Duodenal mucosa (tissue), 2 donors: ENCODE measurements at regions not wholly inside any gene's neighbourhood (a gene's known extent, or its start where the extent isn't known, plus 50 kb on each side); places are given as distances from the start of the nearest gene placed in this dataset.

Experiments
- H3K27ac ChIP-seq: one replicate; pipeline ENCODE4 v1.7.0; 2013; ENCODE audit warnings: low read depth, low read length
- H3K27me3 ChIP-seq, 2 donors: one replicate each; pipeline ENCODE4 v1.7.0; 2013; ENCODE audit warnings: low read length in 2 of 2, control low read depth in 1 of 2; ENCODE audit not compliant: insufficient read depth in 2 of 2, control insufficient read depth in 1 of 2
- H3K36me3 ChIP-seq, 2 donors: one replicate each; pipeline ENCODE4 v1.7.0; 2013; ENCODE audit warnings: low read length in 2 of 2, control low read depth in 1 of 2; ENCODE audit not compliant: insufficient read depth in 2 of 2, control insufficient read depth in 1 of 2
- H3K4me1 ChIP-seq, 2 donors: one replicate each; pipeline ENCODE4 v1.7.0; 2013; ENCODE audit warnings: low read length in 2 of 2, control low read depth in 1 of 2; ENCODE audit not compliant: insufficient read depth in 2 of 2, control insufficient read depth in 1 of 2
- H3K4me3 ChIP-seq, 2 donors: one replicate each; pipeline ENCODE4 v1.7.0; 2013; ENCODE audit warnings: low read length in 2 of 2, low read depth in 1 of 2
- H3K9ac ChIP-seq, 2 donors: one replicate each; pipeline ENCODE4 v1.7.0; 2013; ENCODE audit warnings: low read length in 2 of 2, low read depth in 1 of 2
- H3K9me3 ChIP-seq, 2 donors: one replicate each; pipeline ENCODE4 v1.7.0; 2013; ENCODE audit warnings: low read length in 2 of 2, control low read depth in 1 of 2; ENCODE audit not compliant: control insufficient read depth in 1 of 2

GRCh38 chr2:8392098-8392866, 289.6 kb upstream of the ID2 start:
- no peak overlapping the region for H3K27ac ChIP-seq
- no peak overlapping the region for H3K9ac ChIP-seq
- peaks cover 0 to 10% of the 10 kb centered on the region in 2 donors for H3K4me1 ChIP-seq
- H3K9me3 ChIP-seq = peaks cover 0 to 2% of the 10 kb centered on the region in 2 donors
- no peaks in the 10 kb centered on the region for H3K27me3 ChIP-seq
- H3K4me3 ChIP-seq = no peak overlapping the region
- H3K36me3 ChIP-seq = no peaks in the 10 kb centered on the region

GRCh38 chr2:8393506-8393905, 288.4 kb upstream of the ID2 start:
- H3K4me3 ChIP-seq = no peak overlapping the region
- H3K9me3 ChIP-seq = peaks cover 0 to 3% of the 10 kb centered on the region in 2 donors
- no peak overlapping the region for H3K9ac ChIP-seq
- H3K4me1 ChIP-seq = peaks cover 0 to 10% of the 10 kb centered on the region in 2 donors
- no peaks in the 10 kb centered on the region for H3K36me3 ChIP-seq
- no peak overlapping the region for H3K27ac ChIP-seq
- H3K27me3 ChIP-seq = no peaks in the 10 kb centered on the region

- H3K36me3 ChIP-seq = no peaks in the 10 kb centered on the region
- no peaks in the 10 kb centered on the region for H3K27me3 ChIP-seq
- H3K9me3 ChIP-seq = peaks cover 0 to 3% of the 10 kb centered on the region in 2 donors
- H3K27ac ChIP-seq = no peak overlapping the region
- H3K9ac ChIP-seq = no peak overlapping the region
- peaks cover 0 to 4% of the 10 kb centered on the region in 2 donors for H3K4me1 ChIP-seq
- H3K4me3 ChIP-seq = no peak overlapping the region
Measured at GRCh38 chr2:8394131-8394530, 287.7 kb upstream of the ID2 start.

GRCh38 chr2:8394569-8395359, 287.1 kb upstream of the ID2 start:
- Histone ChIP-seq H3K4me1 (no peaks in the 10 kb centered on the region), H3K36me3 (no peaks in the 10 kb centered on the region), H3K9ac (no peak overlapping the region), H3K4me3 (no peak overlapping the region), H3K27me3 (no peaks in the 10 kb centered on the region), H3K9me3 (peaks cover 0 to 3% of the 10 kb centered on the region in 2 donors), H3K27ac (no peak overlapping the region)

- H3K27ac ChIP-seq = no peak overlapping the region
- no peak overlapping the region for H3K9ac ChIP-seq
- no peaks in the 10 kb centered on the region for H3K4me1 ChIP-seq
- no peaks in the 10 kb centered on the region for H3K36me3 ChIP-seq
- peaks cover 0 to 3% of the 10 kb centered on the region in 2 donors for H3K9me3 ChIP-seq
- no peak overlapping the region for H3K4me3 ChIP-seq
- H3K27me3 ChIP-seq = no peaks in the 10 kb centered on the region
Measured at GRCh38 chr2:8395718-8396117, 286.1 kb upstream of the ID2 start.

- Histone ChIP-seq H3K9ac (no peak overlapping the region), H3K4me3 (no peak overlapping the region), H3K4me1 (no peaks in the 10 kb centered on the region), H3K9me3 (peaks cover 0 to 3% of the 10 kb centered on the region in 2 donors), H3K27ac (no peak overlapping the region), H3K36me3 (no peaks in the 10 kb centered on the region), H3K27me3 (no peaks in the 10 kb centered on the region)
Measured at GRCh38 chr2:8398040-8398668, 283.7 kb upstream of the ID2 start.

GRCh38 chr2:8399731-8400130, 282.1 kb upstream of the ID2 start:
- no peaks in the 10 kb centered on the region for H3K36me3 ChIP-seq
- no peak overlapping the region for H3K27ac ChIP-seq
- no peak overlapping the region for H3K9ac ChIP-seq
- peaks cover 0 to 3% of the 10 kb centered on the region in 2 donors for H3K9me3 ChIP-seq
- no peak overlapping the region for H3K4me3 ChIP-seq
- H3K27me3 ChIP-seq = peaks cover 0 to 6% of the 10 kb centered on the region in 2 donors
- H3K4me1 ChIP-seq = peaks cover 0 to 7% of the 10 kb centered on the region in 2 donors

- Histone ChIP-seq H3K36me3 (no peaks in the 10 kb centered on the region), H3K27ac (no peak overlapping the region), H3K9ac (no peak overlapping the region), H3K4me3 (no peak overlapping the region), H3K4me1 (peaks cover 0 to 7% of the 10 kb centered on the region in 2 donors), H3K27me3 (peaks cover 0 to 6% of the 10 kb centered on the region in 2 donors), H3K9me3 (peaks cover 0 to 3% of the 10 kb centered on the region in 2 donors)
Measured at GRCh38 chr2:8400196-8400595, 281.7 kb upstream of the ID2 start.

- Histone ChIP-seq H3K4me3 (no peak overlapping the region), H3K4me1 (peaks cover 0 to 7% of the 10 kb centered on the region in 2 donors), H3K9ac (no peak overlapping the region), H3K27ac (no peak overlapping the region), H3K9me3 (peaks cover 0 to 3% of the 10 kb centered on the region in 2 donors), H3K36me3 (no peaks in the 10 kb centered on the region), H3K27me3 (peaks cover 0 to 6% of the 10 kb centered on the region in 2 donors)
Measured at GRCh38 chr2:8402222-8402621, 279.6 kb upstream of the ID2 start.

GRCh38 chr2:8403876-8404275, 278.0 kb upstream of the ID2 start:
- H3K4me3 ChIP-seq = no peak overlapping the region
- peaks cover 0 to 6% of the 10 kb centered on the region in 2 donors for H3K27me3 ChIP-seq
- no peaks in the 10 kb centered on the region for H3K9me3 ChIP-seq
- H3K9ac ChIP-seq = no peak overlapping the region
- H3K4me1 ChIP-seq = peaks cover 0 to 7% of the 10 kb centered on the region in 2 donors
- H3K36me3 ChIP-seq = no peaks in the 10 kb centered on the region
- no peak overlapping the region for H3K27ac ChIP-seq
